GOT3 (cell line): ENCODE measurements at regions not wholly inside any gene's neighbourhood (a gene's known extent, or its start where the extent isn't known, plus 50 kb on each side); places are given as distances from the start of the nearest gene placed in this dataset.

ENCODE experiments used
- DNase-seq: peaks from one replicate; lab custom pipeline; 2025; ENCODE audit warnings: mixed read lengths; lab: John Stamatoyannopoulos, UW

GRCh38 chr1:193348769-193349535 is 162.5 kb upstream of the B3GALT2 start:
- DNase-seq: no peak

- DNase-seq: no peak
Observed at GRCh38 chr1:193348091-193348768, 161.8 kb upstream of the B3GALT2 start.

- no peak for DNase-seq
Observed at GRCh38 chr1:193346085-193346484, 159.7 kb upstream of the B3GALT2 start.

GRCh38 chr1:193342811-193343210 is 156.4 kb upstream of the B3GALT2 start:
- no peak for DNase-seq

GRCh38 chr1:193340331-193340730 is 153.9 kb upstream of the B3GALT2 start:
- DNase-seq: no peak

GRCh38 chr1:193339401-193339800 is 153.0 kb upstream of the B3GALT2 start:
- DNase-seq: no peak

GRCh38 chr1:193338194-193338593 is 151.8 kb upstream of the B3GALT2 start:
- DNase-seq: no peak

- DNase-seq: no peak
Observed at GRCh38 chr1:193335806-193336428, 149.5 kb upstream of the B3GALT2 start.

GRCh38 chr1:193333166-193333565 is 146.8 kb upstream of the B3GALT2 start:
- no peak for DNase-seq

- no peak for DNase-seq
Observed at GRCh38 chr1:193326296-193326695, 139.9 kb upstream of the B3GALT2 start.

- DNase-seq: no peak
Observed at GRCh38 chr1:193325771-193326170, 139.4 kb upstream of the B3GALT2 start.

GRCh38 chr1:193325042-193325441 is 138.6 kb upstream of the B3GALT2 start:
- DNase-seq: no peak

- no peak for DNase-seq
Observed at GRCh38 chr1:193322211-193322610, 135.8 kb upstream of the B3GALT2 start.

- no peak for DNase-seq
Observed at GRCh38 chr1:193321242-193321840, 134.9 kb upstream of the B3GALT2 start.

- DNase-seq: no peak
Observed at GRCh38 chr1:193320270-193320669, 133.9 kb upstream of the B3GALT2 start.

- no peak for DNase-seq
Observed at GRCh38 chr1:193318347-193318746, 131.9 kb upstream of the B3GALT2 start.

GRCh38 chr1:193313354-193314140 is 127.1 kb upstream of the B3GALT2 start:
- no peak for DNase-seq

GRCh38 chr1:193312432-193312831 is 126.0 kb upstream of the B3GALT2 start:
- DNase-seq: no peak

- DNase-seq: no peak
Observed at GRCh38 chr1:193311226-193311948, 125.0 kb upstream of the B3GALT2 start.

- DNase-seq: no peak
Observed at GRCh38 chr1:193310564-193310963, 124.2 kb upstream of the B3GALT2 start.

- no peak for DNase-seq
Observed at GRCh38 chr1:193309936-193310475, 123.6 kb upstream of the B3GALT2 start.
